K562 (cell line): ENCODE measurements at regions not wholly inside any gene's neighbourhood (a gene's known extent, or its start where the extent isn't known, plus 50 kb on each side); places are given as distances from the start of the nearest gene placed in this dataset.

ENCODE experiments used
- ATAC-seq: fragments of 200-7000 bp; cut with Tn5 transposase; 3 replicates; pipeline ENCODE4 v1.9.1; 2020; ENCODE audit warnings: moderate library complexity
- BruUV-seq: library from RNA; stranded (reverse); fragments of 400-500 nt; replicated peaks from 2 replicates; lab custom pipeline; 2021; lab: Mats Ljungman, UMichigan
- CTCF ChIA-PET: fragments of 300-600 bp; formaldehyde crosslinking; extraction: SDS; loops from one replicate; lab custom pipeline; 2021; ENCODE audit warnings: low intra/inter-chr PET ratio; lab: Yijun Ruan, JAX
- POLR2A ChIA-PET: fragments of 300-600, 350-650 bp; sonication (Branson Sonifier 250); formaldehyde crosslinking; extraction: SDS; loops from one replicate; lab custom pipeline; 2021; ENCODE audit warnings: antibody characterized with exemption, inconsistent platforms; lab: Yijun Ruan, JAX
- DNase-seq, 4 experiments: peaks; one replicate each; pipeline versions ENCODE4 v3.0.0 to v3.0.0-alpha.2; 2011 to 2018; ENCODE audit warnings: low spot score in 3 of 4, mixed read lengths in 3 of 4; ENCODE audit errors: extremely low read depth in 1 of 4
- FAIRE-seq: peaks from 2 replicates; lab custom pipeline; 2011; peaks lifted over from hg19 to GRCh38; lab: Jason Lieb, UNC
- H2AFZ ChIP-seq: 2 replicates; pipeline ENCODE4 v1.6.0; 2011; ENCODE audit warnings: low read depth, low read length, control low read depth, inconsistent platforms
- H3K27ac ChIP-seq: fragments of 200-600 bp; 3 replicates; pipeline ENCODE4 v1.8.0; 2011; ENCODE audit warnings: low read depth, mild to moderate bottlenecking, control low read depth, inconsistent platforms, low read length, moderate library complexity, mixed read lengths; ENCODE audit errors: extremely low read depth
- H3K27me3 ChIP-seq, 2 experiments: fragments of 300-600 bp in 1 of 2; 2 replicates in 1 of 2; 3 replicates in 1 of 2; pipeline versions ENCODE4 v1.6.0 to v1.8.0; 2011; ENCODE audit warnings: inconsistent platforms in 2 of 2, low read length in 2 of 2, mild to moderate bottlenecking in 1 of 2, mixed read lengths in 1 of 2, moderate library complexity in 1 of 2; ENCODE audit not compliant: control insufficient read depth in 2 of 2, insufficient read depth in 2 of 2
- H3K36me3 ChIP-seq: fragments of 300-600 bp; 3 replicates; pipeline ENCODE4 v1.8.0; 2011; ENCODE audit warnings: mild to moderate bottlenecking, low read length, inconsistent platforms; ENCODE audit not compliant: control insufficient read depth, insufficient read depth
- H3K4me1 ChIP-seq, 2 experiments: fragments of 200-600 bp in 1 of 2; replicated peaks in 1 of 2; 2 replicates in 1 of 2; 3 replicates in 1 of 2; pipeline versions ENCODE4 v1.5.1 to v1.8.0; 2011; ENCODE audit warnings: inconsistent platforms in 2 of 2, low read length in 2 of 2, mild to moderate bottlenecking in 1 of 2, mixed read lengths in 1 of 2, moderate library complexity in 1 of 2; ENCODE audit not compliant: control insufficient read depth in 2 of 2, insufficient read depth in 2 of 2
- H3K4me2 ChIP-seq: 2 replicates; pipeline ENCODE4 v1.6.1; 2011; ENCODE audit warnings: low read length, control low read depth, inconsistent platforms, mixed read lengths; ENCODE audit not compliant: insufficient read depth
- H3K4me3 ChIP-seq: fragments of 200-600 bp; sonication (generic), shearing (Covaris generic); 2 replicates; pipeline ENCODE4 v1.5.1; 2016; ENCODE audit warnings: control low read depth, inconsistent platforms
- H3K79me2 ChIP-seq: fragments of 200-600 bp; 3 replicates; pipeline ENCODE4 v1.8.0; 2011; ENCODE audit warnings: low read length, inconsistent platforms; ENCODE audit not compliant: control insufficient read depth, insufficient read depth
- H3K9ac ChIP-seq, 2 experiments: 2 replicates each; pipeline versions ENCODE4 v1.6.0 to v1.6.1; 2011; ENCODE audit warnings: low read depth in 2 of 2, low read length in 2 of 2, control low read depth in 1 of 2, inconsistent platforms in 1 of 2, mild to moderate bottlenecking in 1 of 2, mixed read lengths in 1 of 2; ENCODE audit not compliant: insufficient read depth in 1 of 2
- H3K9me1 ChIP-seq: one replicate; pipeline ENCODE4 v1.6.0; 2011; ENCODE audit warnings: inconsistent platforms, mild to moderate bottlenecking, low read length, moderate library complexity; ENCODE audit not compliant: control insufficient read depth, insufficient read depth
- H3K9me3 ChIP-seq: replicated peaks from 2 replicates; pipeline ENCODE4 v1.5.1; 2011; ENCODE audit warnings: low read depth, low read length, inconsistent platforms; ENCODE audit not compliant: control insufficient read depth, insufficient read depth
- H4K20me1 ChIP-seq: replicated peaks from 2 replicates; pipeline ENCODE4 v1.6.1; 2011; ENCODE audit warnings: low read length, inconsistent platforms, mixed read lengths; ENCODE audit not compliant: control insufficient read depth, insufficient read depth
- KDM5B ChIP-seq: fragments of 200-600 bp; sonication (generic); IDR thresholded peaks from 2 replicates; pipeline ENCODE4 v1.6.1; 2012; ENCODE audit warnings: low read depth, mild to moderate bottlenecking, moderate library complexity, low read length, control low read depth, inconsistent platforms; ENCODE audit not compliant: insufficient replicate concordance
- NFXL1 ChIP-seq: fragments of 450-650 bp; formaldehyde crosslinking; IDR thresholded peaks from 2 replicates; pipeline ENCODE4 v1.4.0; 2021; ENCODE audit warnings: mild to moderate bottlenecking
- NONO ChIP-seq, 2 experiments: fragments of 200-400 bp in 1 of 2; fragments of 450-650 bp in 1 of 2; formaldehyde crosslinking in 1 of 2; IDR thresholded peaks; 2 replicates each; pipeline ENCODE4 v1.6.1; 2017; ENCODE audit warnings: low read depth in 2 of 2, mild to moderate bottlenecking in 2 of 2, moderate library complexity in 2 of 2, low read length in 1 of 2
- WGBS: fragments of 100-300 bp; shearing (Covaris generic); methylation state at CpG from one replicate; pipeline ENCODE4 v1.1.6; 2016; ENCODE audit warnings: low coverage, mixed read lengths; ENCODE audit not compliant: insufficient coverage; ENCODE audit errors: missing lambda C conversion rate; 5-methylcytosine and 5-hydroxymethylcytosine counted together
- in situ Hi-C: fragments of 300-500 bp; cut with MboI; formaldehyde crosslinking; loops from 4 replicates; pipeline ENCODE4 v1.15.0; 2018; ENCODE audit warnings: inconsistent platforms, mixed read lengths
- intact Hi-C: fragments of 100-400 bp; cut with micrococcal nuclease; formaldehyde crosslinking; loops from 2 replicates; pipeline ENCODE4 v1.14.2; 2022

DNA sequence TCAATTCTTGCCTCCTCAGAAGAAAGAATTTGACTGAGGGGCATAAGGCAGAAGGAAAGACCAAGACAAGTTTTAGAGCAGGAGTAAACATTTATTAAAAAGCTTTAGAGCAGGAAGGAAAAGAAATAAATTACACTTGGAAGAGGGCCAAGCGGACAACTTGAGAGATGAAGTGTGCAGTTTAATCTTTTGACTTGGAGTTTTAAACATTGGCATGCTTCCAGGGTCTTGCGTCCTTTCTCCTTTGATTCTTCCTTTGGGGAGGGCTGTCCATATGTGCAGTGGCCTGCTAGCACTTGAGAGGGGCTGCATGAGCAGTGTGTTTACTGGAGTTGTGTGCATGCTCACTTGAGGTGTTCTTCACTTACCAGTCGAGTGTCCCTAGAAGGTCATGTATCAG is 275.8 kb upstream of the IL1RAPL1 start:
- BruUV-seq = no TSS peak
- intact Hi-C loops = no loop called here
- Histone ChIP-seq H3K27me3 (no peaks in the 10 kb centered on the region), H3K4me3 (no peak overlapping the region), H3K27ac (no peak overlapping the region), H3K4me1 (no peaks in the 10 kb centered on the region), H3K4me2 (no peak overlapping the region), H4K20me1 (no peaks in the 10 kb centered on the region), H2AFZ (no peak overlapping the region), H3K9me1 (no peaks in the 10 kb centered on the region), H3K36me3 (no peaks in the 10 kb centered on the region), H3K9ac (no peak overlapping the region), H3K79me2 (no peaks in the 10 kb centered on the region), H3K9me3 (no peaks in the 10 kb centered on the region)
- in situ Hi-C loops = no loop called here
- 0% methylated on average over 2 of the region's 3 CpGs for WGBS
- TF ChIP-seq KDM5B (no peak), NONO (IDR thresholded peaks at IDR 0.05; ENCODE audit: low read depth in 2 of 2, low read length in 1 of 2) (no peak)
- ATAC-seq (no peak), DNase-seq (no peak), FAIRE-seq (no peak)
- ChIA-PET CTCF (no interaction called here), POLR2A (no interaction called here)

DNA sequence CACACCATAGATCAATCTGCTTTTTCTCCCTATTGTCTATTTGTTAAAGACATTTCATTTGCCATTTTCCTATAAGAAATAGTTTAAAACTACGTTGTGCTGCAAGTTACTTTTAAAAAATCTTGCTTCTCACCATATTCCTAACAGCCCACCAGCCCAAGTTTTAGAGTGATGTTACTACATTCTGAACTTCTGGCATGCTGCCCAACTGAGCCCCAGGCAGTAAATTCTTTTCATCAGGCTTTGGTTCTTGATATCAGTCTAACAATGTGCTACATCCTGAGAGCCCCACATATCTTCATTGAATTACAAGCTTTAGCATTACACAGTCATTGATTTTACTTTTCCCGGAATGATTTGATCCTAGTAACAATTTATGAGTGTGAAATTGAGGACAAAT is 283.8 kb upstream of the IL1RAPL1 start:
- WGBS = 0% methylated on average over 2 of the region's 2 CpGs
- H2AFZ ChIP-seq = no peak overlapping the region
- H3K4me2 ChIP-seq = no peak overlapping the region
- H4K20me1 ChIP-seq = no peaks in the 10 kb centered on the region
- FAIRE-seq = no peak
- ChIA-PET POLR2A (no interaction called here), CTCF (no interaction called here)
- H3K4me3 ChIP-seq = no peak overlapping the region
- in situ Hi-C loops (no loop called here), intact Hi-C loops (no loop called here)
- no peak for DNase-seq
- ATAC-seq = no peak
- no peaks in the 10 kb centered on the region for H3K36me3 ChIP-seq
- H3K27ac ChIP-seq = no peak overlapping the region
- H3K9me1 ChIP-seq = no peaks in the 10 kb centered on the region
- no peak for TF ChIP-seq NFXL1
- no peaks in the 10 kb centered on the region for H3K79me2 ChIP-seq
- no peaks in the 10 kb centered on the region for H3K4me1 ChIP-seq
- no peak overlapping the region for H3K9ac ChIP-seq
- BruUV-seq = no TSS peak
- H3K27me3 ChIP-seq = no peaks in the 10 kb centered on the region
- no peaks in the 10 kb centered on the region for H3K9me3 ChIP-seq
